Nephron (organoid): ENCODE measurements at regions not wholly inside any gene's neighbourhood (a gene's known extent, or its start where the extent isn't known, plus 50 kb on each side); places are given as distances from the start of the nearest gene placed in this dataset.

ENCODE experiments used
- H3K27ac Mint-ChIP-seq, 3 experiments: 2 replicates each; pipeline ENCODE4 v1.8.0; 2020; ENCODE audit warnings: mixed read lengths in 3 of 3, mild to moderate bottlenecking in 2 of 3, moderate library complexity in 1 of 3
- H3K27me3 Mint-ChIP-seq: 2 replicates; pipeline ENCODE4 v1.8.0; 2021; ENCODE audit warnings: low read depth, mild to moderate bottlenecking, moderate library complexity, mixed read lengths
- H3K36me3 Mint-ChIP-seq: 2 replicates; pipeline ENCODE4 v1.8.0; 2020; ENCODE audit warnings: low read depth, mixed read lengths
- H3K4me1 Mint-ChIP-seq: 2 replicates; pipeline ENCODE4 v1.8.0; 2020; ENCODE audit warnings: mixed read lengths
- H3K4me3 Mint-ChIP-seq, 3 experiments: 2 replicates each; pipeline ENCODE4 v1.8.0; 2020; ENCODE audit warnings: mild to moderate bottlenecking in 3 of 3, mixed read lengths in 3 of 3, moderate library complexity in 2 of 3
- H3K9me3 Mint-ChIP-seq: 2 replicates; pipeline ENCODE4 v1.8.0; 2020; ENCODE audit warnings: mixed read lengths
- TF ChIP-seq, protein P1 (sequence below), 3 experiments: fragments of 200-600 bp; sonication (generic); IDR thresholded peaks; one replicate each; pipeline ENCODE4 v1.5.0; 2021; ENCODE audit warnings: antibody characterized with exemption in 3 of 3; ENCODE audit not compliant: unreplicated experiment in 3 of 3

DNA sequence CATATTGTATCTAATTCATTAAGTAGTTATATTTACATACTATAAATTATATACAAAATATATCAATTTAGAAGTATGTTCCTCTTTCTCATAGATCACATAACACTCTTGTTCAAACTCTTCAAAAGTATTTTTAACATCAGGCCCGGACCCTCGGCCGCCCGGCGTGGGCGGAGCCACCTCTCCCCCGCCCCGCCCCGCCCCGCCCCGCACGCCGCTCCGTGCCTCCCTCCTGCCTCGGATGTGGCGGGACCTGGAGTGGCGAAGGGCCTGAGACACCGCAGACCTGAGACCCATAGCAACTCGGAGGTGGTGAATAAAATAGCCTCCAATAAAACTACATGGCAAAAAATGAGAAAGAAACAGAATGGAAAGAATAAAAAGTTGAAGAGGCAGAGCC lies 105.9 kb upstream of the BDNF start:
- peaks cover 7% of the 10 kb centered on the region for H3K9me3 Mint-ChIP-seq

DNA sequence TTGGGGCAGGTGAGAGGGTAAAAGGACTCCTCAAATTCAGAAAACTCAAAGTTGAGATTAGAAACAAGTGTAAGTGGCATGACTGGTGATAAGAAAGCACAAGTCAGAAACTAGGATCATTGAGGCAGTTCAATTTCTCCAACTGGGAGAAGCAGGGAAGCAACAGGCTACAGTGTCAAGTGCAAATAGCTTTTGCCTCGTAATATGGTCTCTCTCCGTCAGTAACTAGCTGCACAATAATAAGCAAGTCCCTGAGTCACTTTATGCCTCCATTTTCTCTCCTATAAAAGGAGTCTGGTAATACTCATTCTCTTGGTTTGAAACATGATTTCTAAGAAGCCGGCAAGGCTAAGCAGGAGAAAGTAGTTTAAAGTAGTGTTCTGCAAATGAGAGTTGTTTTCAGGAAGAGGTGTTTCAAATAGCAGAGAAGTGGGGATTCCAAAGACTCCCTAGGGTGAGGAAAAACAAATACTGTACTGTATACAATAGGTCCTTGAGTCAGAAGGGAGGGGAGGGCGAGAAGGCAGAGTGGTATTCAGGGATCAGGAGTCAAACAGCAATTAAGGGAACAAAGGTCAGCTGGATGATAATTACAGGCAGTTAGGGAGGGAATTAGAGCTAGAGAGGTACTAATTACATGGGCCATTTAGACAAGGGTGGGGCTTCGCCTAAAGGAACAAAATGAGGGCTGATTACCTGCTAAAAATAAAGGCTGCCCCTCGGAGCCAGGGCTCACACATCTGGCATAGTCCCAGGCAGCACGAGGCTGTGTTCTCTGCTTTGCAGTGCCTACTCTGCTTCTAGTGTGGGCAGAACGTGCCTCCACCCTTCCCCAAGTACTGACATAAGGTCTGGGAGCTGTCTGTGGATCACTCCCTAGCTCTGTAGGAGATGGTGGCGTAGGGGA lies 96.0 kb upstream of the BDNF start:
- Mint-ChIP-seq H3K9me3 (peaks cover 4% of the 10 kb centered on the region), H3K4me3 (no peak overlapping the region), H3K4me1 (no peaks in the 10 kb centered on the region), H3K36me3 (no peaks in the 10 kb centered on the region), H3K27me3 (peaks cover 3% of the 10 kb centered on the region), H3K27ac (peak overlapping the region; percentile 2 to 61 (median 7))
- TF ChIP-seq, protein P1, sequence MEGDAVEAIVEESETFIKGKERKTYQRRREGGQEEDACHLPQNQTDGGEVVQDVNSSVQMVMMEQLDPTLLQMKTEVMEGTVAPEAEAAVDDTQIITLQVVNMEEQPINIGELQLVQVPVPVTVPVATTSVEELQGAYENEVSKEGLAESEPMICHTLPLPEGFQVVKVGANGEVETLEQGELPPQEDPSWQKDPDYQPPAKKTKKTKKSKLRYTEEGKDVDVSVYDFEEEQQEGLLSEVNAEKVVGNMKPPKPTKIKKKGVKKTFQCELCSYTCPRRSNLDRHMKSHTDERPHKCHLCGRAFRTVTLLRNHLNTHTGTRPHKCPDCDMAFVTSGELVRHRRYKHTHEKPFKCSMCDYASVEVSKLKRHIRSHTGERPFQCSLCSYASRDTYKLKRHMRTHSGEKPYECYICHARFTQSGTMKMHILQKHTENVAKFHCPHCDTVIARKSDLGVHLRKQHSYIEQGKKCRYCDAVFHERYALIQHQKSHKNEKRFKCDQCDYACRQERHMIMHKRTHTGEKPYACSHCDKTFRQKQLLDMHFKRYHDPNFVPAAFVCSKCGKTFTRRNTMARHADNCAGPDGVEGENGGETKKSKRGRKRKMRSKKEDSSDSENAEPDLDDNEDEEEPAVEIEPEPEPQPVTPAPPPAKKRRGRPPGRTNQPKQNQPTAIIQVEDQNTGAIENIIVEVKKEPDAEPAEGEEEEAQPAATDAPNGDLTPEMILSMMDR (IDR thresholded peaks at IDR 0.05; ENCODE audit: unreplicated experiment in 3 of 3): no peak

More for the DNA sequence above, 105.9 kb upstream of the BDNF start:
- Mint-ChIP-seq H3K4me1 (no peaks in the 10 kb centered on the region), H3K27ac (no peak overlapping the region), H3K4me3 (no peak overlapping the region), H3K27me3 (no peaks in the 10 kb centered on the region), H3K36me3 (no peaks in the 10 kb centered on the region)
- TF ChIP-seq, protein P1 (IDR thresholded peaks at IDR 0.05; ENCODE audit: unreplicated experiment in 3 of 3): no peak

DNA sequence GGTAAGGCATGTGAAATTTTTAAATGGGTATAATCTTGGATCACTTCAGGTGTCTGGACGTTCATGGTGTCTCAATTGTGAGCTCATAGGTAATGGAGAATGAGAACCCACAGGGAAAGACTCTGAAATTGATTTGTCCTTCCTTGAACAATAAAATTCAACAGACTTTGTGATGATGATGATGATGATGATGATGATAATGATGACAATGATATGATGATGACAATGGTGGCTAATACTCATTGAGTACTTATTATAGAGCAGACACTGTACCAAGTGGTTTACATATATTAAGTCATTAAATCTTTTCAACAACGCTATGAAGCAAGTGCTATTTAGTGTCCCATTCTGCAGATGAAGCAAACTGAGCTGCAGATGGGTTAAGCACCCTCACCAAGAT lies 86.6 kb upstream of the BDNF start:
- H3K4me1 Mint-ChIP-seq: no peaks in the 10 kb centered on the region
- H3K36me3 Mint-ChIP-seq: no peaks in the 10 kb centered on the region
- peaks cover 8% of the 10 kb centered on the region for H3K9me3 Mint-ChIP-seq
- no peak overlapping the region for H3K4me3 Mint-ChIP-seq
- H3K27me3 Mint-ChIP-seq: peaks cover 4% of the 10 kb centered on the region
- TF ChIP-seq, protein P1 (IDR thresholded peaks at IDR 0.05; ENCODE audit: unreplicated experiment in 3 of 3): no peak
- H3K27ac Mint-ChIP-seq: no peak overlapping the region

DNA sequence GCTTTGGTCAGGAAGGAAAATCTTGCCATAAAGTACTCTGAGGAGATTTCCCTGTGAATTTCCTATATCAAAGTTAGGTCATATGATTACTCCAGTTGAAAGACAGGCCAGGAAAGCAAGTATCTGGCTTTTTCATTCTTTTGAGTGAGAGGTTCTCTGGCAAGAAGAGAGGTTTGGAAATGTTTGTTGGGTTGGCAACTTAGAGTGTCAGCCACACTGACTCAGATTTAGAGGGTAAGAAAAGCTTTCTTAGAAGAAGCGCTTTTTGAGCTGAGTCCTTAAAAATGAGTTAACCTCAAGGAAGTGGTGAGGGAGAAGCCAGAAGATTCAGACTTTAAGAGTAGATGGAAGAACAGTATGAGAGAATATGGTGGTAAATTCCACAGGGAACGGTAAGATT lies 86.1 kb upstream of the BDNF start:
- Mint-ChIP-seq H3K4me1 (no peaks in the 10 kb centered on the region), H3K36me3 (no peaks in the 10 kb centered on the region), H3K27me3 (peaks cover 4% of the 10 kb centered on the region), H3K27ac (no peak overlapping the region), H3K9me3 (peaks cover 5% of the 10 kb centered on the region), H3K4me3 (no peak overlapping the region)
- TF ChIP-seq, protein P1 (IDR thresholded peaks at IDR 0.05; ENCODE audit: unreplicated experiment in 3 of 3): no peak

DNA sequence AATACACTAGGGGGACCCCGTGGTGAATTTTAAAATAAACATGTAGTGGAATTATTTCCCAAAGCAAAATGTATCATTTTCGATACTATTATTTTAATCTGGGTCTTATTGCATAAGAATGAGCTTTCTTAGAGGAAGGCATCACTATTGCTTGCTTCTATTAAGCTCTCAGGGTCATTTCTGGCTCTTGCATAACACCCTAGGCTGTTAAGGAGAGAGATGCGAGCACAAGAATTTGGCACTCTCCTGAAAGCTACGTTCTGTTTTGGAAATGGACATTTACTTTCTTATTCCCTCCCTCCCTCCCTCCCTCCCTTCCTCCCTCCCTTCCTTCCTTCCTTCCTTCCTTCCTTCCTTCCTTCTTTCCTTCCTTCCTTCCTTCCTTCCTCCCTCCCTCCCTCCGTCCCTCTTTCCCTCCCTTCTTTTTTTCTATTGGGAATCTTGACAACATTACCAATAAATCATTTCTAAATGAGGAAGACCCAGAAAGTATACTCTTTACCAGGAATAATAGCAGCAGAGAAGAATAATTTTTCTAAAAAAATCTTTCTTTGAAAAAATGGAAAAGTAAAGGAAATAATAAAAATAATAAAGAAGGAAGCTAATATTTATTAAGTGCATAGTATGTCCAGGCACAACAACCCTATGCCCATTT lies 83.6 kb upstream of the BDNF start:
- Mint-ChIP-seq H3K4me3 (no peak overlapping the region), H3K36me3 (no peaks in the 10 kb centered on the region), H3K4me1 (no peaks in the 10 kb centered on the region), H3K27ac (no peak overlapping the region), H3K9me3 (no peaks in the 10 kb centered on the region), H3K27me3 (peaks cover 4% of the 10 kb centered on the region)
- TF ChIP-seq, protein P1 (IDR thresholded peaks at IDR 0.05; ENCODE audit: unreplicated experiment in 3 of 3): no peak
